DOHH2 (cell line): ENCODE measurements at regions not wholly inside any gene's neighbourhood (a gene's known extent, or its start where the extent isn't known, plus 50 kb on each side); places are given as distances from the start of the nearest gene placed in this dataset.

ENCODE experiments used
- CTCF ChIP-seq: fragments of 200-600 bp; sonication (generic); IDR thresholded peaks from one replicate; pipeline ENCODE4 v1.5.1; 2014; ENCODE audit warnings: antibody characterized with exemption, mild to moderate bottlenecking, low read depth, low read length; ENCODE audit not compliant: poor library complexity, severe bottlenecking
- EZH2phosphoT487 ChIP-seq: fragments of 200-600 bp; sonication (generic); IDR thresholded peaks from 2 replicates; pipeline ENCODE4 v1.6.1; 2017; ENCODE audit warnings: borderline replicate concordance, mild to moderate bottlenecking, antibody characterized with exemption, low read length, moderate library complexity, mixed read lengths

GRCh38 chr10:5583525-5584175 is 58.9 kb downstream of the CALML3 start:
- TF ChIP-seq CTCF: no peak
- TF ChIP-seq EZH2phosphoT487: no peak
